WERI-Rb-1 (cell line): ENCODE measurements at regions not wholly inside any gene's neighbourhood (a gene's known extent, or its start where the extent isn't known, plus 50 kb on each side); places are given as distances from the start of the nearest gene placed in this dataset.
"Not testable (repeated sequence)": the region's sequence is repeated elsewhere in the genome, so short reads cannot be mapped to it uniquely, and the experiment has no call there.

Experiments used
- DNase-seq: peaks from one replicate; pipeline ENCODE4 v3.0.0-alpha.2; 2020
- H3K27ac ChIP-seq: fragments of 250-450 bp; sonication (Bioruptor Pico); 2 replicates; pipeline ENCODE4 v1.5.1; 2020; ENCODE audit warnings: mild to moderate bottlenecking, moderate library complexity
- H3K27me3 ChIP-seq: fragments of 250-450 bp; sonication (Bioruptor Pico); 2 replicates; pipeline ENCODE4 v1.5.1; 2021; ENCODE audit warnings: mild to moderate bottlenecking, low read depth, moderate library complexity; ENCODE audit not compliant: insufficient read depth, severe bottlenecking
- H3K36me3 ChIP-seq: fragments of 250-450 bp; sonication (Bioruptor Pico); 2 replicates; pipeline ENCODE4 v1.5.1; 2020; ENCODE audit warnings: mild to moderate bottlenecking, moderate library complexity
- H3K4me3 ChIP-seq: 2 replicates; pipeline ENCODE4 v1.5.1; 2011; ENCODE audit warnings: low read depth, mild to moderate bottlenecking, control low read depth, low read length
- H3K9me3 ChIP-seq: fragments of 250-450 bp; sonication (Bioruptor Pico); 2 replicates; pipeline ENCODE4 v1.5.1; 2021; ENCODE audit warnings: mild to moderate bottlenecking, moderate library complexity; ENCODE audit not compliant: severe bottlenecking

DNA sequence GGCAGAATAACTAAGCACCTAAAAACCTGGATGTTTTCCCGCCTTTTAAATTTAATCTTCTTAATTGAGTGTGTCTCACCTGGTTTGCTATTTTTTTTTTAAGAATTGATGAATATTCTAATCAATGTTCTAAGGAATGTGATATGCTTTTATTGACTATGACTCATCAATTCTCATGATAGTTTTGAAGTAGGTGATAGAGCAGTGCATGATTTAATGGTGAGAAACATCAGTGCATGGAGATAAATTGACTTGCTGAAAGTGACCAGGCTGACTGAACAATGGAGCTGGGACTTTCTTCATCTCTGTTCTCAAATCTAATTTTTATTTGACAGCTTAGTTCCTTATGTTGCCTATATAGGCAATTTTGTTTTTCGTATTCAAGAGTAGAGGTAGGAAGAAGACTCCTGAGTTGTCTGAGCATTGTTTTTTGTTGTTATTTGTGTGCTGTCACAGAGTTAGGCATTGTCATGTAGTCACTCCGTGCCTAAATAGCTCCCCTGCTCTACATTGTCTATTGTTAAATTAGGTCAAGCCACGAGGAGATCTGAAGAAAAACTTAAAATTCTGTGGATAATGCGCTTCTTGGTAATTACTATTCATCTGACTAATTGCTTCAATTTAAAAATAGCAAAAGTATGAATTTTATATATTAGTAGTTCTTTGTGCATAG lies 59.0 kb upstream of the NUTM2F start:
- DNase-seq, H3K27ac ChIP-seq, H3K9me3 ChIP-seq: not testable (repeated sequence)

DNA sequence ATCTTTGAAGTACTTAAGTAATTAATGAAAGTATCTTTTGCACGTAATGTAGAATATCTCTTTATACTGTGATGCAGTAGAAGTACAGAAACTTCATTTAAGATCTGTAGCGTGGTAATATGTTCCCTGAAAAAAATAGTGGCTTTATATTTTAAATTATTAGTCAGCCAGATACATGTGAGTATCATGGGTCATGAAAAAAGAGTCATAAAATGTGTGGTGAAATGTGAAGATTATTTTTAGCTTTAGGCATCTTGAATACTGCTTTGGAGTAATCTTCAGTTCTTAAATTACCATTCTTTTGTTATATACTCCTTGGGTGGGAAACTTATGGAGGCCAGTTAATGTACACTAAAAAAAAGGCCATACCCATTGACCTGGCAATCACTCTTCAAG lies 59.6 kb upstream of the NUTM2F start:
- DNase-seq, H3K4me3 ChIP-seq, H3K36me3 ChIP-seq, H3K9me3 ChIP-seq, H3K27me3 ChIP-seq, H3K27ac ChIP-seq: not testable (repeated sequence)

More for the DNA sequence above, 59.0 kb upstream of the NUTM2F start:
- H3K4me3 ChIP-seq, H3K27me3 ChIP-seq, H3K36me3 ChIP-seq: not testable (repeated sequence)

- H3K27ac ChIP-seq, DNase-seq, H3K4me3 ChIP-seq, H3K36me3 ChIP-seq, H3K9me3 ChIP-seq, H3K27me3 ChIP-seq: not testable (repeated sequence)
These were observed 62.1 kb upstream of the NUTM2F start for GRCh38 chr9:94390425-94391098.

DNA sequence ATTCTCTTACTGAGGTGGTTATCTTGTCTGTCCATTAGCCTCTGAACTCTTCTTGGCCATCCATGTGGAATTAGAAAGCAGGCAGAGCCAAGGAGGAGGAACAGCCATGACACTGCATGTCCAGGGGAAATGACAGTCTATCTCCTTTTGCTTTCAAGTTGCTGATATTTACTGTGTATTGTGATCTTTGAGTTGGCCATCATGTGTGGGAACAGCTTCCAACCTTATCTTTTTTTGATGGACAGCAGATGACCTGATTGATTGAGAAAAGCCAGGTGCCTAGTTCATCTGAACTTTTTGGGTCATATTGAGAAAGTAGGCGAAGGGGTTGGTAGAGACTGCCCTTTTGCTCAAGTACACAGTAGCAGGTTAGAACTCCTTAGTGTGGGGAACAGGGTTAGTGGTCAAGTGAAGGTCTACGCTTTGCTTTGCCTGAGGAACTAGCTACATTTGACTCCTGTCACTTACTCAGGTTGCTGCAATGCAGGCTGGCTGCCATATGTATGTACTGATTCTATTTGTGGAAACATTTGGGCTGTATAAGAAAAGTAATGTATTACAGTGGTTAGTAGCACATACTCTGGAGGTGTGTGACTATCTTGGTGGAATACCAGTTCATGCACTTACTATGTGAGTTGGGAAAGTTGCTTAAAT lies 64.7 kb upstream of the NUTM2F start:
- not testable (repeated sequence) for H3K27ac ChIP-seq, H3K36me3 ChIP-seq, H3K9me3 ChIP-seq, H3K4me3 ChIP-seq, DNase-seq, H3K27me3 ChIP-seq

DNA sequence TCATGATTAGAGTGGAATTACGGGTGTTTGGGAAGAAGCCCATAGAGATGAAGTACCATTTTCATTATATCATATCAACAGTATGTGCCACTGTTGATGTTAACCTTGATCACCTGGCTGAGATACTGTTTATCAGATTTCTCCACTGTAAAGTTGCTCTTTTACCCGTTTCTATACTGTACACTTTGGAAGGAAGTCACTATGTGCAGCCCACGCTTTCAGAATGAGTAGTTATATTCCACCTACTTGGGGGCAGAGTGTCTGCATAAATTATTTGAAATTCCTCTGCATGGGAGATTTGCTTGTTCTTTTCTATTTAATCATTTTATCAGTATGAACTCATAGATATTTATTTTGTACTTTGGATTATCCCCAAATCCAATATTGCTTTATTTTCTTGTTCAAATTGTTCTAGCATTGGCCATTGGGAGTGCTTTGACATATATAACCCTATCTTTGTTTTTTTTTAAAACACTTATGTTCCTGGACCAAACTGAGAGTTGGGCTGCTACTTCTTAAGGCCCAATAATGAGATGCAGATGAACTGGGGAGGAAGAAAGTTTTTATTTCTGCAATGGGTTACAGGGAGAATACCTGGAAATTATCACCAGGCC lies 69.4 kb upstream of the NUTM2F start:
- not testable (repeated sequence) for H3K27me3 ChIP-seq, H3K4me3 ChIP-seq, DNase-seq

DNA sequence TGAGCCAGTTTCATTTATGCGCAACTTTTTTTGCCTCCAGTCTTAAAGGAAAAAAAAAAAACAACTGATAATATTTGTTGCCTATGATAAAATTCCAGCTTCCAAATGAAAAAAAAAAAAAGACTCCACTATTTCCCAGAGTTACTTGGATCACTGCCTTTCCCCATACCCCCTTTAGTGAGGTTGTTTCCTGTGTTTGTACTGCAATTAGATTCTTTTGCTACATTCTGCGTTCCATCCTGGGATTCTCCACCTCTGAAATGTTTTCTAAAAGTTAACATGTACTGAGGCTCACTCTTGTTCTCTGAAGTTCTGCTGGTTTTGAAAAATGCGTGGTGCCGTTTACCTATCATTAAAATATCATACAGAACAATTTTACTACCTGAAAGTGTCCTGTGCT lies 72.0 kb upstream of the NUTM2F start:
- not testable (repeated sequence) for H3K27ac ChIP-seq, H3K9me3 ChIP-seq, H3K4me3 ChIP-seq

More for the DNA sequence above, 69.4 kb upstream of the NUTM2F start:
- H3K27ac ChIP-seq, H3K36me3 ChIP-seq, H3K9me3 ChIP-seq: not testable (repeated sequence)

GRCh38 chr9:94402795-94403194 lies 74.4 kb upstream of the NUTM2F start:
- H3K4me3 ChIP-seq, DNase-seq, H3K27ac ChIP-seq, H3K9me3 ChIP-seq, H3K27me3 ChIP-seq, H3K36me3 ChIP-seq: not testable (repeated sequence)

More for the DNA sequence above, 72.0 kb upstream of the NUTM2F start:
- not testable (repeated sequence) for DNase-seq, H3K27me3 ChIP-seq, H3K36me3 ChIP-seq

DNA sequence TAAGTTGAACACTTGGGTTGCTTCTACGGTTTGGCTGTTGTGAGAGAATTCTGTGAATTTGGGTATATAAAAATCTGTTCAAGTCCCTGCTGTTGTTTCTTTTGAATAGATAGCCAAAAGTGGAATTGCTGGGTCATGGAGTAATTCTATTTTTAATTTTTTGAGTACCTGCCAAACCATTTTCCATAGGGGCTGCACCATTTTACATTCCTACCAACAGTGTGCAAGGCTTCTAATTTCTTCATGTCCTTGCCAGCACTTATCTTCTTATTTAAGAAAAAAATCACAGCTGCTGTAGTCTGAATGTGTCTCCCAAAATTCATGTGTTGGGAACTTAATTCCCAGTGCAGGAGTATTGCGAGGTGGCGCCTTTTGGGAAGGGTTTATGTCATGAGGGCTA lies 75.1 kb upstream of the NUTM2F start:
- H3K27ac ChIP-seq, H3K36me3 ChIP-seq, H3K9me3 ChIP-seq, H3K27me3 ChIP-seq, DNase-seq, H3K4me3 ChIP-seq: not testable (repeated sequence)

- DNase-seq, H3K27me3 ChIP-seq, H3K27ac ChIP-seq, H3K4me3 ChIP-seq, H3K36me3 ChIP-seq, H3K9me3 ChIP-seq: not testable (repeated sequence)
These were observed 85.2 kb upstream of the NUTM2F start for GRCh38 chr9:94413665-94414064.

GRCh38 chr9:94415111-94415510 lies 86.7 kb upstream of the NUTM2F start:
- H3K27me3 ChIP-seq, H3K36me3 ChIP-seq, H3K4me3 ChIP-seq, DNase-seq, H3K27ac ChIP-seq, H3K9me3 ChIP-seq: not testable (repeated sequence)

- H3K27me3 ChIP-seq, H3K36me3 ChIP-seq, H3K4me3 ChIP-seq, H3K9me3 ChIP-seq, H3K27ac ChIP-seq: not testable (repeated sequence)
- DNase-seq, result peak; percentile 47
These were observed 91.7 kb upstream of the NUTM2F start for GRCh38 chr9:94420098-94420497.

- not testable (repeated sequence) for H3K4me3 ChIP-seq, DNase-seq, H3K27me3 ChIP-seq, H3K27ac ChIP-seq, H3K36me3 ChIP-seq, H3K9me3 ChIP-seq
These were observed 93.5 kb upstream of the NUTM2F start for GRCh38 chr9:94421951-94422350.

DNA sequence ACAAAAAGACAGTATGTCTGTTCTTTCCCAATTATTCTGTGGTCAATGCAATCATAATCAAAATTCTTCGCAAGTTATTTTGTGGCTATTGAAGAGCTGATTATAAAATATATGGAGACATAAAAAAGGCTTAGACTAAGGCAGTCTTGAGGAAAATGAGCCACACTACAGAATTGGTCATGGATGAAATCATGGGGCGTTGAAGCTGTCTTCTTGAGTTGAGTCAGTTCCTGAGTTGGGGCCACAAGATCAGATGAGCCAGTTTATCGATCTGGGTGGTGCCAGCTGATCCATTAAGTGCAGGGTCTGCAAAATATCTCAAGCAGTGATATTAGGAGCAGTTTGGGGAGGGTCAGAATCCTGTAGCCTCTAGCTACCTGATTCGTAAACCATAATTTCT lies 96.9 kb upstream of the NUTM2F start:
- not testable (repeated sequence) for H3K4me3 ChIP-seq, H3K27ac ChIP-seq, DNase-seq, H3K27me3 ChIP-seq, H3K36me3 ChIP-seq, H3K9me3 ChIP-seq

- H3K9me3 ChIP-seq, H3K27me3 ChIP-seq, DNase-seq, H3K4me3 ChIP-seq, H3K27ac ChIP-seq: not testable (repeated sequence)
- H3K36me3 ChIP-seq, result peaks cover 24% of the 10 kb centered on the region
These were observed 108.7 kb upstream of the NUTM2F start for GRCh38 chr9:94437128-94437527.
